ENCODE measurements at regions not wholly inside any gene's neighbourhood (a gene's known extent, or its start where the extent isn't known, plus 50 kb on each side); places are given as distances from the start of the nearest gene placed in this dataset.

DNA sequence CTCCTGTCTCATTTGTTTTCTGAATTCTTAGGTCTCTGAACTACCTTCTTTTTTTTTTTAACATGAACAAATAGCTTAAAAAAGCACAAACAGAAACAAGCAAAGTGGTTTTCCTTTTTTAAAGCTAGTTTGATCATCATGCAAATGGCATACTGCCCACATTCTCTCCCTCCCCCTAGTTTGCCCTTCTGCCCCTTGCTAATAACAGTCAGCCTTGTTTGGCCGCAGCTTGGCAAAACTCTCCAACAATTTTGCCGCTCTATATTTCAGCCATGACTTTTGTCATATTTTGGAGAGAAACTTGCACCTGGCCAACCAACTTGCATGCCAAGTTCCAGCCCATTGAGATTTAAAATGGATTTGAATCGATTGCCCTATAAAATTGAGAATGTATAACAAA lies 666.0 kb upstream of the NR2F2 start:
- Histone ChIP-seq H3K9me3 (no peaks in the 10 kb centered on the region), H3K36me3 (no peaks in the 10 kb centered on the region), H3K27ac (no peak overlapping the region), H3K4me1 (replicated peaks) (no peaks in the 10 kb centered on the region), H3K27me3 (replicated peaks; ENCODE audit: insufficient read depth) (no peaks in the 10 kb centered on the region), H3K4me3 (no peak overlapping the region)
- intact Hi-C loops (cut with DNase I): no loop called here
- no peak for DNase-seq (ENCODE audit: low spot score)
- 27% methylated on average over 3 of the region's 3 CpGs for WGBS
- TF ChIP-seq POLR2AphosphoS5 (IDR thresholded peaks at IDR 0.05) (no peak), CTCF (IDR thresholded peaks at IDR 0.05) (no peak), POLR2A (IDR thresholded peaks at IDR 0.05) (no peak)

DNA sequence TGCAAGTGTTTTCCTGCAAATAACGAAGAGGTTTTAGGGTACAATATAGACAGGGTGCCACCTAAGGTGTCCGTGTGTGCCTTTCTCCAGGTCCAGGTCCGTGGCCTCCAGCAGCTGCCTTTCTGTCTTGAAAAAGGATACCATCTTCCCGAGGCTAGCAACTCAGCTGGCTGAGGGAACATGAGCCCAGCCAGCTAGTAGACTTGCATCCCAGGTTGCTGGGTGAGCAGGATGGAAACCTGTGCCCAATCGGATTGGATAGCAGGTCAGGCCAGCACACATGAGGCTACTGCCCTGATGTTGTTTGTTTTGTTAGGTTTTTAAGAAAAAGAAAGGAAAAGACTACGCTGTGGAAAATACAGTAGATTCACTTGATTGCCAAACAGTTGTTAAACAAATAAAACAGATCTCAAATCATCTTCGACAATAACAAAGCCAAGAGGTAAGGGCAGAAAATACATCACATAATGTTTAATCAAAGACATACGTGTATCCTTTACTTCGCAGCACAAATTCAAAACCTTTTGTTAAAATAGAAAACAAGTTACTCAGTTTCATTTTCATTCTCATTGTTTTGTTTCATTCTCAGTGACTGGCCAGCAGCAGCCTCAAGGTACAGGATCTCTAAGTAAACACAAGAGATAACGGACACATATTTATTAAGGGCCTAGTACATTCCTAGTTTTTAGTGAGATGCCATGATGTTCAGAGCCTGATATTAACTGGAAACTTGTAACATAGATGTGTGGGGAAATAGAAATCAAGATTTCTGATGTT lies 661.2 kb upstream of the NR2F2 start:
- Histone ChIP-seq H3K36me3 (no peaks in the 10 kb centered on the region), H3K4me3 (peak overlapping the region in 1 of 2 donors; percentile 5), H3K9me3 (no peaks in the 10 kb centered on the region), H3K27me3 (replicated peaks; ENCODE audit: insufficient read depth) (no peaks in the 10 kb centered on the region), H3K27ac (peak overlapping the region in 1 of 2 donors; percentile 31), H3K4me1 (replicated peaks) (no peaks in the 10 kb centered on the region)
- no peak for TF ChIP-seq CTCF (IDR thresholded peaks at IDR 0.05)
- no peak for TF ChIP-seq POLR2A (IDR thresholded peaks at IDR 0.05)
- TF ChIP-seq POLR2AphosphoS5 (IDR thresholded peaks at IDR 0.05): no peak
- no peak for DNase-seq (ENCODE audit: low spot score)
- WGBS: 41% methylated on average over 10 of the region's 10 CpGs
- intact Hi-C loops (cut with DNase I): no loop called here

- TF ChIP-seq POLR2A (IDR thresholded peaks at IDR 0.05) (no peak), POLR2AphosphoS5 (IDR thresholded peaks at IDR 0.05) (no peak), CTCF (IDR thresholded peaks at IDR 0.05) (no peak)
- DNase-seq (ENCODE audit: low spot score): no peak
- Histone ChIP-seq H3K27ac (no peak overlapping the region), H3K9me3 (no peaks in the 10 kb centered on the region), H3K4me1 (replicated peaks) (no peaks in the 10 kb centered on the region), H3K27me3 (replicated peaks; ENCODE audit: insufficient read depth) (no peaks in the 10 kb centered on the region), H3K36me3 (no peaks in the 10 kb centered on the region), H3K4me3 (no peak overlapping the region)
- intact Hi-C loops (cut with DNase I): no loop called here
- WGBS: 92% methylated on average over 4 of the region's 4 CpGs
Observed at GRCh38 chr15:95674031-95674430, 656.5 kb upstream of the NR2F2 start.

DNA sequence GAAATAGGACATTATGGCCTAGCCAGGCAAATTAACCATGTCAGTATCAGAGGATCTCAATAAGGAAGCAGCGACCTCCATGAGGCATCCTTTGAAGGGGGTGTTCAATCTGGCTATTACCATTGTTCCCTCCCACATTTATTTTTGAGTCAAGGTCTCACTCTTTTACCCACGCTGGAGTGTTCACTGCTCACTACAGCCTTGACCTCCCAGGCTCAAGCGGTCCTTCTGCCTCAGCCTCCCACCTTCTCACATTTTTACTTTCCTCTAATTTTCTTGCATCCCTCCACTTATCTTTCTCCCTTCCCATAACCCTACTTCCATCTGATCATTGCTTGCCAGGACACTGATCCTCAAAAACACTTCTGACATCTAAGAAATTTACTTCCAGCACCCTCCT lies 654.0 kb upstream of the NR2F2 start:
- WGBS: 94% methylated on average over 3 of the region's 3 CpGs
- Histone ChIP-seq H3K27me3 (replicated peaks; ENCODE audit: insufficient read depth) (no peaks in the 10 kb centered on the region), H3K4me3 (no peak overlapping the region), H3K9me3 (no peaks in the 10 kb centered on the region), H3K27ac (no peak overlapping the region), H3K36me3 (no peaks in the 10 kb centered on the region), H3K4me1 (replicated peaks) (no peaks in the 10 kb centered on the region)
- TF ChIP-seq POLR2AphosphoS5 (IDR thresholded peaks at IDR 0.05) (no peak), CTCF (IDR thresholded peaks at IDR 0.05) (no peak), POLR2A (IDR thresholded peaks at IDR 0.05) (no peak)
- intact Hi-C loops (cut with DNase I): no loop called here
- no peak for DNase-seq (ENCODE audit: low spot score)
